LNCaP clone FGC (cell line): ENCODE measurements at regions not wholly inside any gene's neighbourhood (a gene's known extent, or its start where the extent isn't known, plus 50 kb on each side); places are given as distances from the start of the nearest gene placed in this dataset.

Experiments
- DNase-seq: peaks from one replicate; pipeline ENCODE4 v3.0.0-alpha.2; 2011; ENCODE audit warnings: low read depth
- H3K4me3 ChIP-seq: 2 replicates; pipeline ENCODE4 v1.5.1; 2011; ENCODE audit warnings: mild to moderate bottlenecking, low read depth, low read length, control low read depth
- CTCF ChIP-seq: IDR thresholded peaks from 2 replicates; pipeline ENCODE4 v1.5.1; 2012; ENCODE audit warnings: mild to moderate bottlenecking; ENCODE audit not compliant: control insufficient read depth, insufficient read depth; ENCODE audit errors: extremely low read depth

- no peak for TF ChIP-seq CTCF
- H3K4me3 ChIP-seq = no peak overlapping the region
- DNase-seq = peak; percentile 54
Observed at GRCh38 chr5:157930710-157931109, 71.8 kb upstream of the CLINT1 start.

GRCh38 chr5:157926977-157927376 is 68.0 kb upstream of the CLINT1 start:
- DNase-seq = no peak
- TF ChIP-seq CTCF = no peak
- no peak overlapping the region for H3K4me3 ChIP-seq

GRCh38 chr5:157925786-157926671 is 67.1 kb upstream of the CLINT1 start:
- no peak overlapping the region for H3K4me3 ChIP-seq
- TF ChIP-seq CTCF = no peak
- DNase-seq = no peak

- no peak overlapping the region for H3K4me3 ChIP-seq
- no peak for DNase-seq
- TF ChIP-seq CTCF = no peak
Observed at GRCh38 chr5:157924931-157925729, 66.2 kb upstream of the CLINT1 start.

GRCh38 chr5:157924490-157924889 is 65.5 kb upstream of the CLINT1 start:
- TF ChIP-seq CTCF = no peak
- DNase-seq = no peak
- H3K4me3 ChIP-seq = no peak overlapping the region

GRCh38 chr5:157923765-157924164 is 64.8 kb upstream of the CLINT1 start:
- no peak overlapping the region for H3K4me3 ChIP-seq
- TF ChIP-seq CTCF = no peak
- DNase-seq = no peak

GRCh38 chr5:157922026-157922425 is 63.1 kb upstream of the CLINT1 start:
- no peak for DNase-seq
- TF ChIP-seq CTCF = no peak
- H3K4me3 ChIP-seq = no peak overlapping the region
